HUES6 (cell line): ENCODE measurements at regions not wholly inside any gene's neighbourhood (a gene's known extent, or its start where the extent isn't known, plus 50 kb on each side); places are given as distances from the start of the nearest gene placed in this dataset.

Experiments used
- H3K27ac ChIP-seq: 2 replicates; pipeline ENCODE4 v1.7.0; 2013; ENCODE audit warnings: low read depth, mild to moderate bottlenecking, low read length, inconsistent platforms
- H3K27me3 ChIP-seq: 2 replicates; pipeline ENCODE4 v1.6.1; 2013; ENCODE audit warnings: low read length; ENCODE audit not compliant: control insufficient read depth, insufficient read depth
- H3K36me3 ChIP-seq: 2 replicates; pipeline ENCODE4 v1.6.1; 2013; ENCODE audit warnings: low read length; ENCODE audit not compliant: control insufficient read depth, insufficient read depth
- H3K4me1 ChIP-seq: 2 replicates; pipeline ENCODE4 v1.6.1; 2013; ENCODE audit warnings: low read length; ENCODE audit not compliant: control insufficient read depth, insufficient read depth
- H3K4me3 ChIP-seq: 2 replicates; pipeline ENCODE4 v1.5.1; 2013; ENCODE audit warnings: low read depth, low read length
- H3K9ac ChIP-seq: one replicate; pipeline ENCODE4 v1.6.1; 2013; ENCODE audit warnings: mild to moderate bottlenecking, low read length
- H3K9me3 ChIP-seq: 2 replicates; pipeline ENCODE4 v1.6.1; 2013; ENCODE audit warnings: low read depth, low read length; ENCODE audit not compliant: control insufficient read depth, insufficient read depth

DNA sequence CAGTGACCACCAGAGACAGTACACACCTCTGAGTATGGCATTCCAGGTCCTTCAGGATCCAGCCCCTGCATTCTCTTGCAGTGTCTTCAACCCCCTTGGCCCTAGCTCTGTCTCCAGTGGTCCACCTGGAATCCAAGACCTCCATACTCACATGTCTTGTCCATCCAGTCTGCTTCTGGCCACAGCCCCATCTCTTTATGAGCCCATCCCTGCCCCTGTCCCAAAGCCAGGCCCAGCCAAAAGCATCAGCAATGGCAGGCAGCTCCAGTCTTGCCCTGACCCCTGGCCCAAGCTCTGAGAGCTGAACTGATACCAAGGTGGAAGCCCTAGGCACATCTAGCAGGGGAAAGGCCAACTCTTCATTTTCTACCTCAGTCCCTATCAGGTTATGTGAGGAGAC is 119.6 kb upstream of the PTPRT start:
- Histone ChIP-seq H3K36me3 (no peaks in the 10 kb centered on the region), H3K27me3 (no peaks in the 10 kb centered on the region; the same call in 1 of the 2 replicates), H3K9ac (no peak overlapping the region), H3K9me3 (peaks cover 15% of the 10 kb centered on the region), H3K4me1 (no peaks in the 10 kb centered on the region), H3K27ac (no peak overlapping the region), H3K4me3 (no peak overlapping the region)

- Histone ChIP-seq H3K36me3 (no peaks in the 10 kb centered on the region), H3K27ac (no peak overlapping the region), H3K4me1 (no peaks in the 10 kb centered on the region), H3K9me3 (peaks cover 15% of the 10 kb centered on the region), H3K9ac (no peak overlapping the region), H3K27me3 (no peaks in the 10 kb centered on the region; the same call in 1 of the 2 replicates), H3K4me3 (no peak overlapping the region)
Measured at GRCh38 chr20:43306837-43307236, 117.1 kb upstream of the PTPRT start.

GRCh38 chr20:43305749-43306148 is 116.0 kb upstream of the PTPRT start:
- peaks cover 15% of the 10 kb centered on the region for H3K9me3 ChIP-seq
- no peaks in the 10 kb centered on the region for H3K27me3 ChIP-seq
- H3K4me3 ChIP-seq: no peak overlapping the region
- H3K4me1 ChIP-seq: no peaks in the 10 kb centered on the region
- H3K36me3 ChIP-seq: no peaks in the 10 kb centered on the region
- no peak overlapping the region for H3K27ac ChIP-seq
- no peak overlapping the region for H3K9ac ChIP-seq

DNA sequence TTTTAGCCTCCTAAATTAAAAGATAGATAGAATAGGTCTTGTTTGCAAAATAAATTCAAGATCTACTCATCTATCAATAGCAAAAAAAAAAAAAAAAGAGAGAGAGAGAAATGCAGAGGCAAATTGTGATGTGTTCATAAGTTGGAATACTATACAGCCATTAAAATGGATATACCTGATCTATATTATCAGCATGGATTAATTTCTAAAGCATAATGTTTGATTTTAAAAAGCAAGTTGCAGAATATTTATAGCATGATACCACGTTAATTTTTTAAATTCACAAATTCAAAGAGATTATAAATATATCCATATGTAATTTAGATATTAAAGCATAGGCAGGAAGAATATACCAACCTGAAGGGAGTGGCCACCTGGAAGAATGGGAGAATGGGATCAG is 114.9 kb upstream of the PTPRT start:
- H3K9ac ChIP-seq: no peak overlapping the region
- no peaks in the 10 kb centered on the region for H3K36me3 ChIP-seq
- no peak overlapping the region for H3K27ac ChIP-seq
- H3K27me3 ChIP-seq: no peaks in the 10 kb centered on the region
- peaks cover 15% of the 10 kb centered on the region for H3K9me3 ChIP-seq
- no peak overlapping the region for H3K4me3 ChIP-seq
- H3K4me1 ChIP-seq: no peaks in the 10 kb centered on the region

GRCh38 chr20:43302936-43303335 is 113.2 kb upstream of the PTPRT start:
- H3K4me3 ChIP-seq: no peak overlapping the region
- H3K4me1 ChIP-seq: no peaks in the 10 kb centered on the region
- no peak overlapping the region for H3K9ac ChIP-seq
- H3K27me3 ChIP-seq: no peaks in the 10 kb centered on the region
- no peaks in the 10 kb centered on the region for H3K9me3 ChIP-seq
- H3K27ac ChIP-seq: no peak overlapping the region
- no peaks in the 10 kb centered on the region for H3K36me3 ChIP-seq

- Histone ChIP-seq H3K9me3 (peaks cover 6% of the 10 kb centered on the region; the same call in 1 of the 2 replicates), H3K36me3 (no peaks in the 10 kb centered on the region), H3K27me3 (no peaks in the 10 kb centered on the region), H3K4me1 (no peaks in the 10 kb centered on the region), H3K9ac (no peak overlapping the region), H3K27ac (no peak overlapping the region), H3K4me3 (no peak overlapping the region)
Measured at GRCh38 chr20:43300901-43301300, 111.2 kb upstream of the PTPRT start.

DNA sequence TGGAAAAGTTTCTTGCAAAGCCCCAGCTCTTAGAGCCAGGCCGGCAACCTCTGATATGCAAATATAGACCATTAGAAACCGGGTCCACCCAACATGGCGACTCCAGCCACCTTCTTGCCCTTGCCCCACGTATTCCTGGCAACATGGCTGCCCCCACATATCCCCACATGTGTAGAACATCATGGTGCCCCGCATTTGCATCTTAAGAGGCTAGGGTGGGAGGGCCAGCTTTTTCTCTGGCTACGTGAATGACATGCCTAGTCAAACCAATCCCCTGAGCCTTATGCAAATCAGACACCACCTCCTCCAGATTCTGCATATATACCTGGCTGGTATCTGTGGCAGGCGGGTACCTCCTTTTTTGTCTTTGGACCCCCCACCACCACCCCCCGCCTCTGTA is 106.1 kb upstream of the PTPRT start:
- H3K4me1 ChIP-seq: peaks cover 4% of the 10 kb centered on the region
- H3K9ac ChIP-seq: no peak overlapping the region
- H3K4me3 ChIP-seq: no peak overlapping the region
- H3K27me3 ChIP-seq: no peaks in the 10 kb centered on the region
- peaks cover 18% of the 10 kb centered on the region; the same call in 1 of the 2 replicates for H3K9me3 ChIP-seq
- H3K36me3 ChIP-seq: no peaks in the 10 kb centered on the region
- H3K27ac ChIP-seq: no peak overlapping the region

- Histone ChIP-seq H3K9me3 (peaks cover 18% of the 10 kb centered on the region; the same call in 1 of the 2 replicates), H3K4me3 (no peak overlapping the region), H3K27ac (no peak overlapping the region), H3K36me3 (no peaks in the 10 kb centered on the region), H3K9ac (no peak overlapping the region), H3K4me1 (peaks cover 4% of the 10 kb centered on the region), H3K27me3 (no peaks in the 10 kb centered on the region)
Measured at GRCh38 chr20:43295263-43295662, 105.6 kb upstream of the PTPRT start.

- Histone ChIP-seq H3K27ac (no peak overlapping the region), H3K27me3 (no peaks in the 10 kb centered on the region), H3K9me3 (peaks cover 18% of the 10 kb centered on the region; the same call in 1 of the 2 replicates), H3K4me3 (no peak overlapping the region), H3K36me3 (no peaks in the 10 kb centered on the region), H3K4me1 (peaks cover 4% of the 10 kb centered on the region), H3K9ac (no peak overlapping the region)
Measured at GRCh38 chr20:43294031-43294430, 104.3 kb upstream of the PTPRT start.

- Histone ChIP-seq H3K36me3 (no peaks in the 10 kb centered on the region), H3K9ac (no peak overlapping the region), H3K4me1 (peaks cover 4% of the 10 kb centered on the region), H3K4me3 (no peak overlapping the region), H3K27ac (no peak overlapping the region), H3K27me3 (no peaks in the 10 kb centered on the region), H3K9me3 (peaks cover 26% of the 10 kb centered on the region)
Measured at GRCh38 chr20:43293068-43293786, 103.5 kb upstream of the PTPRT start.

- no peak overlapping the region for H3K27ac ChIP-seq
- H3K4me1 ChIP-seq: peaks cover 4% of the 10 kb centered on the region
- no peak overlapping the region for H3K4me3 ChIP-seq
- no peak overlapping the region for H3K9ac ChIP-seq
- no peaks in the 10 kb centered on the region for H3K27me3 ChIP-seq
- no peaks in the 10 kb centered on the region for H3K36me3 ChIP-seq
- H3K9me3 ChIP-seq: peaks cover 30% of the 10 kb centered on the region
Measured at GRCh38 chr20:43292222-43292621, 102.5 kb upstream of the PTPRT start.
